Mesothelial cell of epicardium (in vitro differentiated cells): ENCODE measurements at regions not wholly inside any gene's neighbourhood (a gene's known extent, or its start where the extent isn't known, plus 50 kb on each side); places are given as distances from the start of the nearest gene placed in this dataset.

Source experiments
- DNase-seq, 2 experiments: peaks; one replicate each; pipeline ENCODE4 v3.0.0; 2021; ENCODE audit warnings: low spot score in 2 of 2; ENCODE audit not compliant: unreplicated experiment in 2 of 2
- H3K27ac Mint-ChIP-seq: 2 replicates; pipeline ENCODE4 v1.8.0; 2021; ENCODE audit warnings: mixed read lengths
- H3K27me3 Mint-ChIP-seq: 2 replicates; pipeline ENCODE4 v1.8.0; 2021; ENCODE audit warnings: low read depth, mixed read lengths
- H3K36me3 Mint-ChIP-seq: 2 replicates; pipeline ENCODE4 v1.8.0; 2021; ENCODE audit warnings: mixed read lengths
- H3K4me1 Mint-ChIP-seq: 2 replicates; pipeline ENCODE4 v1.8.0; 2021; ENCODE audit warnings: mixed read lengths
- H3K4me3 Mint-ChIP-seq: 2 replicates; pipeline ENCODE4 v1.8.0; 2021; ENCODE audit warnings: mild to moderate bottlenecking, moderate library complexity, mixed read lengths
- H3K9me3 Mint-ChIP-seq: 2 replicates; pipeline ENCODE4 v1.8.0; 2021; ENCODE audit warnings: mixed read lengths
- TF ChIP-seq, protein P1 (sequence below): fragments of 200-600 bp; sonication (generic); IDR thresholded peaks from one replicate; pipeline ENCODE4 v1.5.0; 2021; ENCODE audit warnings: antibody characterized with exemption; ENCODE audit not compliant: unreplicated experiment

DNA sequence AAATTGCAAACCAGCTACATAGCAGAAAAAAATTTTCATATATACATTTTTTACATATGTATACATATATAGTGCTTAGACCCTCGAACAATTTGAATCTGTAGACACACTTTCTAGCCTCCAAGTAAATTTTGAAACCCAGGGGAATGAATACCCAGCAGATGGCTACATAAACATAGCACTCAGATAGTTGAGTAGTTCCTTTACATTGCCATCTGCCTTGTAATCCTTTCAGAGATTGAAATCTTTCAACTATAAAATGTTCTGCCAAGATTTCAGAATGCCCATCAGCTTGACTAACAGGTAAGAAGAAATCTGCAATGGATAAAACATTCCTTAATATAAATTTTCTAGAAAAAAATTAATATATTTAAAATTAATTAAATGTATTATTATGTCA is 1333.5 kb upstream of the CADM2 start:
- H3K27ac Mint-ChIP-seq = no peak overlapping the region
- no peak for DNase-seq
- no peaks in the 10 kb centered on the region for H3K9me3 Mint-ChIP-seq
- H3K27me3 Mint-ChIP-seq = no peaks in the 10 kb centered on the region
- no peak overlapping the region for H3K4me3 Mint-ChIP-seq
- H3K36me3 Mint-ChIP-seq = no peaks in the 10 kb centered on the region
- TF ChIP-seq, protein P1, sequence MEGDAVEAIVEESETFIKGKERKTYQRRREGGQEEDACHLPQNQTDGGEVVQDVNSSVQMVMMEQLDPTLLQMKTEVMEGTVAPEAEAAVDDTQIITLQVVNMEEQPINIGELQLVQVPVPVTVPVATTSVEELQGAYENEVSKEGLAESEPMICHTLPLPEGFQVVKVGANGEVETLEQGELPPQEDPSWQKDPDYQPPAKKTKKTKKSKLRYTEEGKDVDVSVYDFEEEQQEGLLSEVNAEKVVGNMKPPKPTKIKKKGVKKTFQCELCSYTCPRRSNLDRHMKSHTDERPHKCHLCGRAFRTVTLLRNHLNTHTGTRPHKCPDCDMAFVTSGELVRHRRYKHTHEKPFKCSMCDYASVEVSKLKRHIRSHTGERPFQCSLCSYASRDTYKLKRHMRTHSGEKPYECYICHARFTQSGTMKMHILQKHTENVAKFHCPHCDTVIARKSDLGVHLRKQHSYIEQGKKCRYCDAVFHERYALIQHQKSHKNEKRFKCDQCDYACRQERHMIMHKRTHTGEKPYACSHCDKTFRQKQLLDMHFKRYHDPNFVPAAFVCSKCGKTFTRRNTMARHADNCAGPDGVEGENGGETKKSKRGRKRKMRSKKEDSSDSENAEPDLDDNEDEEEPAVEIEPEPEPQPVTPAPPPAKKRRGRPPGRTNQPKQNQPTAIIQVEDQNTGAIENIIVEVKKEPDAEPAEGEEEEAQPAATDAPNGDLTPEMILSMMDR = no peak
- no peaks in the 10 kb centered on the region for H3K4me1 Mint-ChIP-seq

DNA sequence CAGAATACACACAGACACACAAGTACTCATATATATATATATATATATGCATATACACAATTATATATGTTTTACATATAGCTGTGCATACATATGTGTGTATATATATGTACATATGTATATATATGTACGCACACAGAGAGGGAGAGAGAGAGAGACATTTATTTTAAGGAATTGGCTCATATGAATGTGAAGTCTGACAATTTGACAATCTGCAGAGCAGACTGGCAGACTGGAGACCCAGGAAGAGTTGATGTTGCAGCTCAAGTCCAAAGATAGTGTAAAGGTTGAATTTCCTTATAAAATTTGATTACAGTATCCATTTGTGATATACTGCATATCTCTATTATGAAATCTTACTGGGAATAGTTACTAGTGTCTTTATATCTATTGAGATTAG is 1330.3 kb upstream of the CADM2 start:
- Mint-ChIP-seq H3K27ac (no peak overlapping the region), H3K4me1 (peaks cover 2% of the 10 kb centered on the region), H3K36me3 (no peaks in the 10 kb centered on the region), H3K9me3 (no peaks in the 10 kb centered on the region), H3K4me3 (no peak overlapping the region), H3K27me3 (no peaks in the 10 kb centered on the region)
- TF ChIP-seq, protein P1 = no peak
- no peak for DNase-seq

DNA sequence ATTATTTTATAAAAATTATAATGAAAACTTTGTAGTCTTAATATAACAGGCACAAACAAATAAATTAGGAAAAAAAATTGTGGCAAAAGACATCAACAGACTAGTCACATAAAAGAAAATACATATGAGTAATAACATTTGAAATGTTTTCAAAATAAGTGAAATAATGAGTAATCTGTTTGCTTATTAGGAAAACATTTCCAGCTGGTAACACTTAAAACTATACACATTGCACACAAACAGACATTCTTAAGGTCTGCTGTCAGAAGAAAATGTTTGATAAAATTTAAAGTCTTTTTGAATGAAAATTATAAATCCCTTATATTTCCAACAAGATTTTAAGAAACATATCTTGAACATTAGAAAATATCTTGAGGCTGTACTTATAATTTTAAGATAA is 1326.3 kb upstream of the CADM2 start:
- H3K27ac Mint-ChIP-seq = no peak overlapping the region
- no peak for DNase-seq
- peaks cover 10% of the 10 kb centered on the region for H3K9me3 Mint-ChIP-seq
- no peak overlapping the region for H3K4me3 Mint-ChIP-seq
- no peaks in the 10 kb centered on the region for H3K27me3 Mint-ChIP-seq
- H3K4me1 Mint-ChIP-seq = peaks cover 2% of the 10 kb centered on the region
- no peaks in the 10 kb centered on the region for H3K36me3 Mint-ChIP-seq
- TF ChIP-seq, protein P1 = no peak

DNA sequence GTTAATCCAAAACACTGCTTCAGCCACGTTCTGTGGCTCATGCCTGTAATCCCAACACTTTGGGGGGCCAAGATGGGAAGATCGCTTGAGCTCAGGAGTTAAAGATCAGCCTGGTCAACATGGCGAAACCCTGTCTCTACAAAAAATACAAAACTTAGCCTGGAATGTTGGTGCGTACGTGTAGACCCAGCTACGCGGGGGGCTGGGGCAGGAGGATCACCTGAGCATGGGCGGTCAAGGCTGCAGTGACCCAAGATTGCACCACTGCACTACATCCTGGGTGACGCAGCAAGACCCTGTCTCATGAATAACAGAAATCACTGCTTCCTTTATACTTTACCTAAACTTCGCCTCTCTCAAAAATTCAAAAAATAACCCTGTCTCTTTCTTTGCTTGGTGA is 1325.0 kb upstream of the CADM2 start:
- no peak overlapping the region for H3K27ac Mint-ChIP-seq
- TF ChIP-seq, protein P1 = no peak
- peaks cover 2% of the 10 kb centered on the region for H3K4me1 Mint-ChIP-seq
- peaks cover 22% of the 10 kb centered on the region for H3K9me3 Mint-ChIP-seq
- DNase-seq = no peak
- no peak overlapping the region for H3K4me3 Mint-ChIP-seq
- no peaks in the 10 kb centered on the region for H3K36me3 Mint-ChIP-seq
- no peaks in the 10 kb centered on the region for H3K27me3 Mint-ChIP-seq

DNA sequence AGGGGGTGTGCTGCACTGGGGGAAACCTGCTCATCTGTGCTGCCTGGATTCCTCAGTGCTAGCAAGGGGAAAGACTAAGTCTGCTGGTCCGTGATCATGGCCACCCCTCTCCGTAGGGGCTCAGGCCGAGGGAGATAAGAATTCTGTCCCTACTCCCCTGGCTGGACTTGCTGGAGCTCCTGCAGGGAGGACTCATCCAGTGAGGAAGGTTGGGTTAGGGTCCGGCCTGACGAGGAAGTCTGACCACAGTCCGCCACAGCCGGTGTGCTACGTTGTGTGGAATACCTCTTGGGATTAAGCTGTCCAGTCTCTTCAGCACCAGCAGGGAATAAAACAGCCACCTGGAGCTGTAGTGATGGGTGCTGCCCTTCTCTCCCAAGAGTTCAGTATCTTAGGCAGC is 1309.1 kb upstream of the CADM2 start:
- DNase-seq = no peak
- Mint-ChIP-seq H3K9me3 (peaks cover 20% of the 10 kb centered on the region), H3K27ac (no peak overlapping the region), H3K4me3 (no peak overlapping the region), H3K36me3 (no peaks in the 10 kb centered on the region), H3K4me1 (no peaks in the 10 kb centered on the region), H3K27me3 (no peaks in the 10 kb centered on the region)
- TF ChIP-seq, protein P1 = no peak

DNA sequence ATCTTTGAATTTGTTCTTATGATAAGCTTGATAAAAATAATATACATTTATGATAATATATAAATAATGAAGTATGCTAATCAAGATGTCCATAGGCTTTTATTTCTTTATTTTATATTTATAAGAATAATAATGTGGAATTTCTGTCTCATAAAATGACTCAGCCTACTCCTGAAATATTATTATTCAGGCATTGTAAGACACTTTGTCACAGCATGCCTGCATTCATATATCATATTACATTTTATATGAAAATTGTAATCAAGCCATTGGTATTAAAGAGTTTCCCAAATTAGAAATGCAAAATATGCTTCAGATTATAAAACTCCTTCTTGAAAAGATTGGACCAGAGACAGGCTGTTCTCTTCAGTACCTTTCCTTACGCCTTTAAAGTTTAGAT is 1303.7 kb upstream of the CADM2 start:
- Mint-ChIP-seq H3K36me3 (no peaks in the 10 kb centered on the region), H3K27ac (no peak overlapping the region), H3K4me1 (no peaks in the 10 kb centered on the region)

More for the DNA sequence above, 1303.7 kb upstream of the CADM2 start:
- Mint-ChIP-seq H3K4me3 (no peak overlapping the region), H3K9me3 (no peaks in the 10 kb centered on the region), H3K27me3 (no peaks in the 10 kb centered on the region)
- TF ChIP-seq, protein P1 = no peak
- no peak for DNase-seq
